Psoas muscle (tissue), 7 donors: ENCODE measurements at regions not wholly inside any gene's neighbourhood (a gene's known extent, or its start where the extent isn't known, plus 50 kb on each side); places are given as distances from the start of the nearest gene placed in this dataset.

Source experiments
- ATAC-seq, 4 donors: fragments of 200-7000 bp; cut with Tn5 transposase; one replicate each; pipeline ENCODE4 v1.9.1; 2020; ENCODE audit warnings: moderate library complexity in 3 of 4, mild to moderate bottlenecking in 2 of 4
- DNase-seq, 2 donors: peaks; one replicate each; pipeline ENCODE4 v3.0.0-alpha.2; 2020
- H3K27ac ChIP-seq: fragments of 200-600 bp; one replicate; pipeline ENCODE4 v1.8.0; 2022
- H3K27me3 ChIP-seq, 3 donors: fragments of 200-600 bp in 1 of 3; one replicate each; pipeline versions ENCODE4 v1.6.1 to v1.8.0; 2013 to 2022; ENCODE audit warnings: low read length in 2 of 3, mild to moderate bottlenecking in 2 of 3, moderate library complexity in 1 of 3; ENCODE audit not compliant: insufficient read depth in 3 of 3
- H3K36me3 ChIP-seq, 2 donors: fragments of 200-600 bp in 1 of 2; one replicate each; pipeline versions ENCODE4 v1.6.1 to v1.8.0; 2013 to 2022; ENCODE audit warnings: low read depth in 1 of 2, mild to moderate bottlenecking in 1 of 2, moderate library complexity in 1 of 2; ENCODE audit not compliant: insufficient read depth in 1 of 2
- H3K4me1 ChIP-seq: fragments of 200-600 bp; one replicate; pipeline ENCODE4 v1.8.0; 2022
- H3K4me3 ChIP-seq: fragments of 200-600 bp; one replicate; pipeline ENCODE4 v1.8.0; 2022; ENCODE audit warnings: mild to moderate bottlenecking
- H3K9me3 ChIP-seq: fragments of 200-600 bp; one replicate; pipeline ENCODE4 v1.8.0; 2022
- WGBS, 3 donors: extraction: QIAGEN DNeasy Blood & Tissue Kit; methylation state at CpG; one replicate each; pipeline versions ENCODE4 v1.1.6 to v1.1.7; 2013; 5-methylcytosine and 5-hydroxymethylcytosine counted together
- intact Hi-C, 2 donors: fragments of 100-400 bp; cut with DNase I; formaldehyde crosslinking; loops; one replicate each; pipeline versions ENCODE4 v1.11.0 to v1.14.2; 2022
- TF ChIP-seq, protein P1 (sequence below): fragments of 200-600 bp; IDR thresholded peaks from one replicate; pipeline ENCODE4 v1.8.0; 2022; ENCODE audit warnings: antibody characterized with exemption
- donor health status: healthy with polysubstance abuse.
- donor health status: DM: no; HTN: no; CAD: no; lungs with moderate emphysema.
- donor health status: Bipolar disorder and iron deficiency.
- donor health status: healthy.
- donor health status: DM: yes; HTN: yes; CAD: no.
- donor health status: DM: no; HTN: no; CAD: no.
- donor health status: DM: yes; HTN: yes; CAD: no.

DNA sequence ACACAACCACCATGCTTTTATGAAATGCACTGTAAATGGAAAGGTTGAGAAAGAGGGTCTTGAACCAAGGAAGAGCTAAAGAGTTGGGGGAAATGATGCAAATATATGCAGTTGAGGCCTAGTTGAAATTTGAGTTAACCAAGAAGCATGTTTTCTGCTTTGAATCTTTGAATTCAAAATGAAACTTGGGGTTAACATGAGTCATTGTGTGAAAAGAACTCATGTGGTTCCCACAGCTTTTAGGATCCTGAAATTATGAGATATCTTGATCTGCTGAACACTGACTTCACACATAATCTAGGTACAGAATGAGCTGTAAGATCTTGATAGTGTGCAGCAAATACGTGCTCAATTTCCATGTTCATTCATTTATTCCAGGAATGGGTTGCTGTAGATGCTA, 422.9 kb upstream of the TRIB2 start:
- intact Hi-C loops, result no loop called here
- ATAC-seq, result no peak
- no peak for DNase-seq
- WGBS, 3 donors, result 91 to 98% (median 94%) methylated on average over 1 of the region's 1 CpG
- Histone ChIP-seq H3K4me1 (no peaks in the 10 kb centered on the region), H3K27me3 (no peaks in the 10 kb centered on the region), H3K9me3 (no peaks in the 10 kb centered on the region), H3K4me3 (no peak overlapping the region), H3K36me3 (no peaks in the 10 kb centered on the region), H3K27ac (no peak overlapping the region)
- TF ChIP-seq, protein P1, sequence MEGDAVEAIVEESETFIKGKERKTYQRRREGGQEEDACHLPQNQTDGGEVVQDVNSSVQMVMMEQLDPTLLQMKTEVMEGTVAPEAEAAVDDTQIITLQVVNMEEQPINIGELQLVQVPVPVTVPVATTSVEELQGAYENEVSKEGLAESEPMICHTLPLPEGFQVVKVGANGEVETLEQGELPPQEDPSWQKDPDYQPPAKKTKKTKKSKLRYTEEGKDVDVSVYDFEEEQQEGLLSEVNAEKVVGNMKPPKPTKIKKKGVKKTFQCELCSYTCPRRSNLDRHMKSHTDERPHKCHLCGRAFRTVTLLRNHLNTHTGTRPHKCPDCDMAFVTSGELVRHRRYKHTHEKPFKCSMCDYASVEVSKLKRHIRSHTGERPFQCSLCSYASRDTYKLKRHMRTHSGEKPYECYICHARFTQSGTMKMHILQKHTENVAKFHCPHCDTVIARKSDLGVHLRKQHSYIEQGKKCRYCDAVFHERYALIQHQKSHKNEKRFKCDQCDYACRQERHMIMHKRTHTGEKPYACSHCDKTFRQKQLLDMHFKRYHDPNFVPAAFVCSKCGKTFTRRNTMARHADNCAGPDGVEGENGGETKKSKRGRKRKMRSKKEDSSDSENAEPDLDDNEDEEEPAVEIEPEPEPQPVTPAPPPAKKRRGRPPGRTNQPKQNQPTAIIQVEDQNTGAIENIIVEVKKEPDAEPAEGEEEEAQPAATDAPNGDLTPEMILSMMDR, result no peak

DNA sequence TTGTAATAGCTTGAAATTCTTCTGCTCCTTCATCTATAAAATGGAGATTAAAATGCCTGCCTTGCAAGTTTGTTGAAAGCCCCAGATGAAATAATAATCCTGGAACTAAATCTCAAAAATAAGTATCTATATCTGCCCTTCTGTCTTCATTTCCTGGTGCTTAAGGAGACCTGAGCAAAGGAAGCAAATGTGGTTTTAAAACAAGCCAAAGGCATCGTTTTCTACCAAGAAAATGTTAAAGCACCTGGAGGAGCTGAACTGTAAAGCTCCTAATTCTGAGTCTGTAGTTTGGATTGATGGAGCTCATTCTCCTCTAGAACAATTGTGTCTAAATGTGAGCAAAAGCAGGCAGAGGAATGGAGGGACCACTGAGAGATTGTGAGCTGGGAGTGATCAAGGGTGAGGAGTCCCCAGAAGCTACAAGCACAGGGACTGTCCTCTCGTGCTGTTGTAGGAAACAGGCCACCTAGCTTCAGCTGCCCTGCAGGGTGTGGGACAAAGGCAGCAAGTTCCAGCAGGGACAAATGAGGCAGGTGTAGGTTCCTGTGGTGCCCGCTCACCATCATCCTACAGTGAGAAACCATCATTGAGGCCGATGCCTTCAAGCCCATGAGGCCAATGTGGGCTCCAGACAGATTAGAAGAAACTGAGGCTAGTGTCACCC, 420.7 kb upstream of the TRIB2 start:
- ATAC-seq, result no peak
- no peak overlapping the region for H3K27ac ChIP-seq
- DNase-seq, result no peak
- no peaks in the 10 kb centered on the region for H3K4me1 ChIP-seq
- H3K9me3 ChIP-seq, result no peaks in the 10 kb centered on the region
- TF ChIP-seq, protein P1, result no peak
- H3K36me3 ChIP-seq, result no peaks in the 10 kb centered on the region
- H3K4me3 ChIP-seq, result no peak overlapping the region
- 79 to 87% (median 81%) methylated on average over 4 of the region's 4 CpGs for WGBS, 3 donors
- H3K27me3 ChIP-seq, result no peaks in the 10 kb centered on the region
- intact Hi-C loops, result no loop called here

DNA sequence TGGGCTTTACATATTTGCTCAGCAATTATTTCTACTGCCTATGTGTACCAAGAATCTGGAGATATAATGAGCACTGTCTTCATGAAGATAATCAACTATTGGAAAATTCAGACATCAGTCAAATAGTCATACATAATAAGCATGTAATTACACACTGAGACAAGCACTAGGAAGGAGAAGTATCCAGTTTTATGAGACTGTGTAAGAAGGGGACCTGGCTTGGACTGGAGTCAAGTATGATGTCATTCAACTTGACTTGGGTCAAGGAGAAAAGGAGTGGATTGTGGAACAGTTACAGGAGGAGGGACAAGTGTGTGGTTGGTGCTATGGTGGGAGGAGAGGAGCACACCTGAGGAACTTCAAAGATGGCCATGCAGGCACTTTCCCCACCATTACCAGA, 419.8 kb upstream of the TRIB2 start:
- H3K27ac ChIP-seq, result no peak overlapping the region
- DNase-seq (no peak), ATAC-seq (no peak)
- H3K36me3 ChIP-seq, result no peaks in the 10 kb centered on the region
- no peaks in the 10 kb centered on the region for H3K9me3 ChIP-seq
- no peaks in the 10 kb centered on the region for H3K27me3 ChIP-seq
- intact Hi-C loops, result no loop called here
- H3K4me1 ChIP-seq, result no peaks in the 10 kb centered on the region
- TF ChIP-seq, protein P1, result no peak
- no peak overlapping the region for H3K4me3 ChIP-seq

GRCh38 chr2:12298352-12298751, 418.4 kb upstream of the TRIB2 start:
- Histone ChIP-seq H3K27ac (no peak overlapping the region), H3K27me3 (no peaks in the 10 kb centered on the region), H3K4me1 (no peaks in the 10 kb centered on the region), H3K9me3 (no peaks in the 10 kb centered on the region), H3K36me3 (no peaks in the 10 kb centered on the region), H3K4me3 (no peak overlapping the region)
- intact Hi-C loops, result no loop called here
- DNase-seq (no peak), ATAC-seq (no peak)
- TF ChIP-seq, protein P1, result no peak
- WGBS, 3 donors, result 85 to 92% (median 87%) methylated on average over 2 of the region's 2 CpGs

DNA sequence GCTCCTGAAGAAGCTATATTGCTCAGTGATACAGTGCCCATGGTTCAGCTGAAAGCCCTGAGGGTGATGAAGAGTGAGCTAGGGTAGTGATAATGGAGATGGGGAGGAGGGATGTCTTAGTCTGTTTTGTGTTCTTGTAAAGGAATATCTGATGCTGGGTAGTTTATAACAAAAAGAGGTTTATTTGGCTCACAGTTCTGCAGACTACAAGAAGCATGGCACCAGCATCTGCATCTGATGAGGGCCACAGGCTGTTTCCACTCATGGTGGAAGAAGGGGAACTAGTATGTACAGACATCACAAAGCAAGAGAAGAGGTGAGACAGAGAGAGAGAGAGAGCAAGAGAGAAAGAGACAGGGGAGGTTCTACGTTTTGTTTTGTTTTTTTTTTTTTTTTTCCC, 417.3 kb upstream of the TRIB2 start:
- intact Hi-C loops, result no loop called here
- Histone ChIP-seq H3K4me1 (no peaks in the 10 kb centered on the region), H3K4me3 (no peak overlapping the region), H3K27me3 (no peaks in the 10 kb centered on the region), H3K36me3 (no peaks in the 10 kb centered on the region), H3K9me3 (no peaks in the 10 kb centered on the region), H3K27ac (no peak overlapping the region)
- DNase-seq (no peak), ATAC-seq (no peak)
- 25 to 74% (median 50%) methylated on average over 1 of the region's 1 CpG for WGBS, 3 donors
- TF ChIP-seq, protein P1, result no peak
